ENCODE measurements at regions not wholly inside any gene's neighbourhood (a gene's known extent, or its start where the extent isn't known, plus 50 kb on each side); places are given as distances from the start of the nearest gene placed in this dataset.

DNA sequence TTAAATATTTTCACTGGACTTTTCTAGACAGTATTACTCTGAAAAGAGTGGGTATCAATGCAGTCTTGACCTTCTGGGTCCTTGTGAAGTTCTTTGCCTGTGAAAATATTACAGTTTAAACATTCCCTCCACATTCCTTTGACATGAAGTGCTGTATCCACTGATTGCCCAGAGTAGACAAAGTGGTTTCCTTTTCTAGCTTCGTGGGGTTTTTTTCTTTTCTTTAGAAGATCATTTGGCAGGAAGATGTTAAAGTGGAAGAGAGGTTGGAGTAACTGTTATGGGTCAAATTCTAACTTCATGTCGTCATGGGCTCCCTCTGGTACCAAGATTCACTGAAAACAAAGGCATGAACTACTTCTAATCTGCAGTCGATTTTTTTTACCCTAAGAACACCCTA, 496.9 kb downstream of the EPHA4 start:
- Mint-ChIP-seq H3K27ac (no peak overlapping the region), H3K4me3 (no peak overlapping the region), H3K36me3 (peaks cover 4% of the 10 kb centered on the region), H3K27me3 (no peaks in the 10 kb centered on the region), H3K9me3 (peaks cover 10 to 21% (median 20%) of the 10 kb centered on the region in 3 donors), H3K4me1 (peaks cover 0 to 3% (median 1%) of the 10 kb centered on the region in 3 donors)

DNA sequence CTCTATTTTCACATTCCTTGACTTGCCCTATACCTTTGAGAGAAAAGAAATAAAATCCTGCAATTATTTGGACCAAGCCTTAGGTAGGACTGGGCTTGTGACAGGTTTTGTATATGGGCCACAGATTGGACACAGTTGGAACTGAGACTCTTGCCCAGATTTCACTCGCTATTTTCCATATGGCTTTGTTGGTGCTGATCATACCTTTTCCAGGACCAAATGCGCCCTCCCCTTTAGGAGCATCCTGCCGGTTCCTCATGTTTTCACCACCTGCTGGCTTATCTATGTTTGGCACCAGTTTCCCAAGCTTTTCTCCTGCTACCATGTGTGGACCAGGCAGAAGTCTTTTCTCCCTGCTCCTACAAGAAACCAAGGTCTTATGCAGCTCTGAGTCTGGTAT, 494.9 kb downstream of the EPHA4 start:
- Mint-ChIP-seq H3K27ac (peak overlapping the region in 1 of 3 donors; percentile 36), H3K4me1 (peaks cover 0 to 3% (median 1%) of the 10 kb centered on the region in 3 donors), H3K9me3 (peaks cover 5 to 10% (median 7%) of the 10 kb centered on the region in 3 donors), H3K36me3 (peaks cover 4% of the 10 kb centered on the region), H3K27me3 (no peaks in the 10 kb centered on the region), H3K4me3 (peak overlapping the region in 1 of 4 donors; percentile 6)

DNA sequence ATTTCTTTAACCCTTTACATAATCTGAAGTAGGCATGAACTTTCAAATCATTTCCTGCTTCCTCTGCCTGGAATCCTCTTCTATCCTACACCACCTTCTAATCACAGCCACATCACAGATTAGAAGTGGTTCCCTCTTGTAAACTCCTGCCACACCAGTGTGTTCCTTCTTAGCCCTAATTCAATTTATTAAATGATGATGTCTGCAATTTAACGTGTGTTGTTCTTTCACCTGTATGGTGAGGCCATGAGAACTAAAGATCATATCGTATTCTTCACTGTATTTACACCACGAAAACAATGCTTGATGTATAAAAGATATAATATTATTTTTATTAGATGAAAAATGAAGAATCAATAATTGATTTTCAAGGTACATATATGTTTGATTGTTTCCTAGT, 494.3 kb downstream of the EPHA4 start:
- peaks cover 0 to 3% (median 1%) of the 10 kb centered on the region in 3 donors for H3K4me1 Mint-ChIP-seq
- H3K27ac Mint-ChIP-seq = no peak overlapping the region
- H3K27me3 Mint-ChIP-seq = no peaks in the 10 kb centered on the region
- H3K4me3 Mint-ChIP-seq = no peak overlapping the region
- peaks cover 4% of the 10 kb centered on the region for H3K36me3 Mint-ChIP-seq
- H3K9me3 Mint-ChIP-seq = peaks cover 1 to 9% (median 4%) of the 10 kb centered on the region in 3 donors

DNA sequence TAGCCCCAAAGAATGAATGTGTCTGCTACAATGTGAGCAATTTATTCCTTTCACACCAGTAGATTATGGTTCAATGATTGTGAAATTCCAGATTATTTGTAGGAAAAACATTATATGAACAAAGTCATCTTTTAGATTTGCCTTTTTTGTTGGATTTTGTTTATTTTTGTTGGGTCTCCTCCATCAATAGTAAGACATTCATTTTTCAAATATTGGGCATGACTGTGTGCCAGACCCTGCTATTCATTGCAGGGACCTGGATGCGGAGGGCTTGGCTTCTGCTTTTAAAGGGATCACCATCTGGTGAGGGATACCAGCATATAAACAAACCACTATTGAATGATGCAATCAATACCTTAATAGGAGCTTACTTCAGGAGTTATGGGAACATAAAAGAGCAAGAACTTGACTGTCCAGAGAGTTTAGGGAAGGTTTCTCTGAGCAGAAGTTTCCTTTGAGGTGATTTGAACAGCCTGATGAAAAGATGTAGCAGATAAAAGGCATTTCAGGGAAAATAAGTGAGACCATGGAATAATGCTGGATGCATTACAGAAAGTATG, 486.7 kb downstream of the EPHA4 start:
- Mint-ChIP-seq H3K27ac (no peak overlapping the region), H3K9me3 (no peaks in the 10 kb centered on the region), H3K4me1 (no peaks in the 10 kb centered on the region), H3K36me3 (no peaks in the 10 kb centered on the region), H3K4me3 (no peak overlapping the region), H3K27me3 (no peaks in the 10 kb centered on the region)

DNA sequence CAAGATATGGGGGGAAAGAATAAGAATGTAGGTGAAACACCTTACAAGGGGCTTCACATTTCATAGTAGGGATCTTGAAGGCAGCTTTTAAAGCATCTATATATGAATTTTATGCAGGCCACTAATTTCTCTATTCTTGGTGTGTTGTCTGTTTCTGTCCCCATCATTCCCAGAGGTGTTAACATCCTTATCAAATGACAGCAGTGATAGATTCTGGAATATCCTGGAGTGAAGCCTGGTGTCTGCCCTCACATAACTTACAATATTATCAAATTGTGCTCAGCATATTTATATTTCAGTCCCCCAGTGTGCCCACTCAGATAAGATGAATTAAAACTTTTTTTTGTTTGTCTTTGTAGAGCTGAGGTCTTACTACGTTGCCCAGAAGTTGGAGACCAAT, 486.2 kb downstream of the EPHA4 start:
- H3K4me3 Mint-ChIP-seq = no peak overlapping the region
- H3K4me1 Mint-ChIP-seq = no peaks in the 10 kb centered on the region
- peaks cover 0 to 1% (median 0%) of the 10 kb centered on the region in 3 donors for H3K9me3 Mint-ChIP-seq
- peaks cover 1% of the 10 kb centered on the region for H3K36me3 Mint-ChIP-seq
- peak overlapping the region in 1 of 3 donors; percentile 8 for H3K27ac Mint-ChIP-seq
- H3K27me3 Mint-ChIP-seq = no peaks in the 10 kb centered on the region

DNA sequence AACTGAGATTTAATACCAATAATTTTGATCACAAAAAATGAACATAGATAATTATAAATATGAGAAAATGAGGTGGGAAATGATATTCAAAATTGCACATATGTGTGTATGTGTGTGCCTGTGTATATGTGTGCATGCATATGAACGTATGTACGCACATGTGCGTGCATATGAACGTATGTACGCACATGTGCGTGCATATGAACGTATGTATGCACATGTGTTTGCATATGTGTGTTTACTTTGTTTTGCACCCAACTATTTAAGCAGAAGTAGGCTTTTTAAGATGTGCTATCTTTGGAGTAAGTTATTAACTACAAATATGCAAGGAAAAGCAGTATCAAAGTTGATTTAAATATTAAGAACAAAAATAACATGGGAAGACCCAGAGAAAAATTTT, 484.3 kb downstream of the EPHA4 start:
- H3K4me3 Mint-ChIP-seq = no peak overlapping the region
- no peak overlapping the region for H3K27ac Mint-ChIP-seq
- no peaks in the 10 kb centered on the region for H3K4me1 Mint-ChIP-seq
- no peaks in the 10 kb centered on the region for H3K27me3 Mint-ChIP-seq
- H3K36me3 Mint-ChIP-seq = peaks cover 4% of the 10 kb centered on the region
- peaks cover 0 to 6% (median 0%) of the 10 kb centered on the region in 3 donors for H3K9me3 Mint-ChIP-seq

DNA sequence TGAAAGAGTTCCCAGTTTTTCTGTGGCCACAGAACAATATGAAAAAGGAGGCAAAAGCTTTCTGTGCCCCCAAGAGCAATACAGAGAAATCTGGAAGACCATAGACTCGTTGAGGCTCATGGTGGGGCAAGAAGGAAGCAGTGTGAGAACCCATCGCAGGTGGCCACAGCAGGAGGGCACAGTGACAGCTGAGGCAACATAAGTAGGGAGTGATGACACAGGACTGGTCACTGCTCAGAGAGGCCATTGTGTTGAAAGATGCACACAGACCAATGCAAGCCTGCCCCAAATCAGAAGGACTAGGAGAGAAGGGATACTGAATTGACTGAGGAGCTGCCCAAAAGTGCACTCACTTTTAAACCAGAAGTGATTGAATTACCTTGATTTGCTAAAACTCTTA, 483.6 kb downstream of the EPHA4 start:
- Mint-ChIP-seq H3K36me3 (peaks cover 4% of the 10 kb centered on the region), H3K27me3 (no peaks in the 10 kb centered on the region), H3K9me3 (peaks cover 0 to 6% (median 0%) of the 10 kb centered on the region in 3 donors), H3K4me3 (no peak overlapping the region), H3K4me1 (no peaks in the 10 kb centered on the region), H3K27ac (no peak overlapping the region)

DNA sequence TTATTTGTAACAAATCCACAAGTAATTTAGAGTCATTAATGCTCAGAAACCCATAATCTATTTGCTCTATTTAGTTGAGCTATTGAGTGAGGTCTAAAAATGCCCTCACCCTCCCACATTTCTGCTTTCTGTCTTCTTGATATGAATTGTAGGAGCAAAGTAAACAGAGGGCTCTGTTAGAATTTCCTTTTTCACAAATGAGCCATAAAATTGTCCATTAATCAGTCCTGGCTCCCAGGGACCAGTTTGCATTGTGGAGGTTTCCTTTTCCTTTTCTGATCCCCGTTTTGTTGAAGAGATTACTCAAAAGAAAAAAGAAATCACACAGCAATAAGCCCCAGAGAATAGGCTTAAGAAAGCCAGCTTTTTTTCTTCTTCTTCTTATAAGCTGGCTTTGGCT, 476.7 kb downstream of the EPHA4 start:
- H3K9me3 Mint-ChIP-seq = peaks cover 0 to 6% (median 0%) of the 10 kb centered on the region in 3 donors
- no peaks in the 10 kb centered on the region for H3K4me1 Mint-ChIP-seq
- H3K27me3 Mint-ChIP-seq = no peaks in the 10 kb centered on the region
- H3K4me3 Mint-ChIP-seq = no peak overlapping the region
- H3K27ac Mint-ChIP-seq = no peak overlapping the region
- peaks cover 4% of the 10 kb centered on the region for H3K36me3 Mint-ChIP-seq

DNA sequence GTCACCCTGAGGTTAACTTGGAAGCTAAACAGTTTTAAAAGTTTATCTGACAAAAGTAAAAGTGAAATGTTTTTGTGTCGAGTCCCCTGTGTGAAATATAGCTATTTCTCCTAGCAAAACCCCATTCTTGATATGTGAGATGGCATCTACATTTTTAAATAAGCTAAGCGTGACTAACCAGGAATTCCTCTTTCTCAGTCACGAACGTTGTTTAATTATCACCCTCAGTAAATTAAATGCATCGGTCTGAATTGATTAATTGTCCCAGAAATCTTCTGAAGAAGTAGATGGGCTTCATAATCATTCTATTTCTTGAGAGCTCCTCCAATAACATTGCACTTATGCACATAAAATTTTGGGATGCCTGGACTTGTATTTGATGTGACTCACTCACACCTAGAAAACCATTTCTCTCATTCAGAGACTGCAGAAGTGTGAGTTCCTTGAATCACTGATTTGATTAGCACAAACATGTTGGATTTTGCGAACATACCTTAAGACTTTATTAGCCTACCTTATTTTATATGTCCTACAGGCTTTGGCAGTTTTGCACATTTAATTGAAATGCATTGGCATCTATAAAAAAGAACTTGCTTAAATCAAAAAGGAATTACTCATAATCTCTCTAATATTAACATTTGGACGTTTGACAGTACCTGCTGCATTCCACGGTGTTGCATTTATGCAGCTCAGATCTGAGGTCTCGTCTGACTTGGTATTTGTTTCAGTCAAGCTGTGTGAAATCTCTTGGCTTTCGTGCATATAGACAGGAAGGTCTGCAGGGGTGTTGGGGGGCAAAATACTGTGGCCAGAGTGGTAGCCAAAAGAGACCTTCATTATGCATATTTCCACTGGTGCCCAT, 475.2 kb downstream of the EPHA4 start:
- Mint-ChIP-seq H3K27me3 (no peaks in the 10 kb centered on the region), H3K36me3 (no peaks in the 10 kb centered on the region), H3K4me1 (no peaks in the 10 kb centered on the region), H3K27ac (no peak overlapping the region), H3K4me3 (no peak overlapping the region), H3K9me3 (no peaks in the 10 kb centered on the region)

DNA sequence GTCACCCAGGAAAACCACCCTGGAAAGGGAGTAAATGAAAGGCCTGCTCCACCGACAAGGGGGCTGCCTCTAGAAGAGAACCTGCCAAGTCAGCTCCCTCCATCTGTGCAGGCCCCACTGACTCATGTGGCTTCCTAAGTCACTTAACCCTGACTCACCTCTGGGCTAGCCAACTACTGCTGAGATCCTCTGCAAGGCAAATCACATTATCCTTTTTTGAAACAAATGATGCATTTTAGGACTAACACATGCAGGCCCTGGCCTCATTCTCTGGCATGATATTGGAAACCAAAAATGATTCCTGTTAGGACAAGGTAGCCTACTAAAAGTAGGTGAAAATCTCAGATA, 474.6 kb downstream of the EPHA4 start:
- Mint-ChIP-seq H3K9me3 (no peaks in the 10 kb centered on the region), H3K4me3 (no peak overlapping the region), H3K4me1 (no peaks in the 10 kb centered on the region), H3K27me3 (no peaks in the 10 kb centered on the region), H3K36me3 (no peaks in the 10 kb centered on the region), H3K27ac (no peak overlapping the region)

DNA sequence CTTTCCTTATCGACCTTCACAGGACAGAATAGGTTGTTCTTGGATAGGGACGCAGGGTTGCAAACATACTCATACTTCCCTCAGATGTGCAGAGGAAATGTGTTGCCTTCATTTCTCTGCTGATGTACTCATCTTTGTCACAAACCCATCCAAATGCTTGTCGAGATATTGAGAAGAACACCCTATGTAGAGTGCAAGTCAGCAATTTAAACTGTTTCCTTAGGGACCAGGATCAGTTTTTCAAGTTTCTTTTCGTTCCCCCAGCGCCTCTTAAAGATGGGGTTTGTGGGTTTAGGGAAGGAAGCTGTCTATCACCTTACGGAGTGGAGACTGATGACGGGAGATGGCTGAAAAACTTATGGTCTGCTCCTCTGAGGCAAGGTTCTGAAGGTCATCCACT, 474.2 kb downstream of the EPHA4 start:
- no peaks in the 10 kb centered on the region for H3K4me1 Mint-ChIP-seq
- H3K27ac Mint-ChIP-seq = no peak overlapping the region
- H3K4me3 Mint-ChIP-seq = no peak overlapping the region
- no peaks in the 10 kb centered on the region for H3K27me3 Mint-ChIP-seq
- H3K36me3 Mint-ChIP-seq = no peaks in the 10 kb centered on the region
- no peaks in the 10 kb centered on the region for H3K9me3 Mint-ChIP-seq

DNA sequence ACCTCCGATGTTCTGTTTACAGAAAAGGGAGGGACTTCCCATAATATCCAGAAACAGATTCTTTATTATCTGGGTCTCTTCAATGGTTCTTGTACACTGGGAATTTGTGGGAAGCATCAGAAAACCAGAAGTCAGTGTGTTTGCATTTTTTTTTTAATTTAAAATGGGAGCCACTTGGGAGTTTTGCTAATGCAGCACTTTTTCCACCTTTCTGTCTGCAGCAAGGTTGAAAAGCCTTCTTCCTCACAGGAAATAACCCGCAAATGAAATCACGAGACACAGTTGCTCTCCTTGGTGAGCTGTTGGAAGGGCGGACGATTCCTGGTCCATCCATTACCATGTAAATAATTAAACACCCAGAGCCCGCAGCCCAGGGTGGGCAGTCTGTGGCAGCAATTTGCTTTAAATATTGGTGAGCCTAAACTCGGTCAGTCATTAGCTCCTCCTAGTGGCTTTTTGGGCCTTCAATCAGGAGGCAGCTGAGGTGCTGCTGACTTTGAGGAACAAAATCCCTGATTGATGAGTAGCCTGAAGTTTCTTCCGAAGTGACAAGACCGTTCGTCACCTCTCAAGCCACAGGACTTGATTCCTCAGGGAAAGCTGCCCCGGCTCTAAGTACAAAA, 471.5 kb downstream of the EPHA4 start:
- Mint-ChIP-seq H3K27me3 (peaks cover 3% of the 10 kb centered on the region), H3K27ac (no peak overlapping the region), H3K4me1 (peaks cover 0 to 2% (median 0%) of the 10 kb centered on the region in 3 donors), H3K36me3 (no peaks in the 10 kb centered on the region), H3K9me3 (no peaks in the 10 kb centered on the region), H3K4me3 (no peak overlapping the region)

DNA sequence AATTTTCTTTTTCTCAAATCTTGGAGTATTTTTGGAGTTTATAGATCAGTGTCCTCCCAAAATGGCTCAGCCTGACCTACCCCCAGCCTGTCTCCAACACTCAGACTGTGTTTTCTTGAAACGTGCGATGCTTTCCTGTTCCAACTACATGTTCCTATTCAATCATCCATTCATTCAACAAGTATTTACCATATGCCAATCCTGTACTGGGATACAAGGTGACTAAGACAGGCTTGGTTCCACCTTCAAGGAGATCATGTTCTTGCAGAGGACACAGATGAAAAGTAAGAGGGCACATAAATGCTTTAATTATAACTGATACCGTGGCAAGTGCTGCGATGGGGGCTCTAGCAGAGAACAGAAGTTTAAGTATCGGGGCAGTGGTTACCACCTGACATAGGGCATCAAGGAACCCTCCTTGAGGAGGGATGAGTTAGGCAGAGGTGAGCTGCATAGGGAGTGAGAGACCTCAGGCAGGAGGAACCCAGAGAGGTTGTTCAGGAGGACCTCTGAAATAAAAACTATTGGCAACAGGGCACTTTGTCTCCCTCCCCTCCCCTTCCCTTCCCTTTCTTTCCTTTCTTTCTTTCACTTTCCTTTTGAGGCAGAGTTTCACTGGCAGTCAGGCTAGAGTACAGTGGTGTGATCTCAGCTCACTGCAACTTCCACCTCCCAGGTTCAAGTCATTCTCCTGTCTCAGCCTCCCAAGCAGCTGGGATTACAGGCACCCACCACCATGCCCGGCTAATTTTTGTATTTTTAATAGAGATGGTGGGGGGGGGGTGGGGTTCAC, 469.0 kb downstream of the EPHA4 start:
- Mint-ChIP-seq H3K27ac (no peak overlapping the region), H3K36me3 (no peaks in the 10 kb centered on the region), H3K4me3 (no peak overlapping the region), H3K9me3 (no peaks in the 10 kb centered on the region), H3K4me1 (peaks cover 0 to 2% (median 0%) of the 10 kb centered on the region in 3 donors), H3K27me3 (peaks cover 3% of the 10 kb centered on the region)

DNA sequence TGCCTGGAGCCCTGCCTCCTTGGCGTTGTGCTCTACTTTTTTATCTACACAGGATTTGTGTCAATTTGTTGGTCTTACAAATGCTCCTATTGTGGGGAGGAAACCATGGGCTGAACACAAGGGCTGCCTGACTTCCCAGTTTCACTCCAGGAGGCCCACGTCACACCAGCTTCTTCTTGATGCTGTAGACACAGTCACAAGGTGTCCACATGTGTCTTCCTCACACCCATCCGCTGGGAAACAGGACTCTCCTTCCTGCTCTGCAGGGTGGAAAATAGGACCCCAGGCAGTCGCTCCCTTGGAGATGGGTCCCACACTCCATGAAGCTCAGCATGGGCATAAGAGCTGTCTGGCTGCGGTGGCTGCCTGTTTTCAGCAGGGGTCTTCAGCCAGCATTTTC, 468.2 kb downstream of the EPHA4 start:
- no peaks in the 10 kb centered on the region for H3K9me3 Mint-ChIP-seq
- peaks cover 3% of the 10 kb centered on the region for H3K27me3 Mint-ChIP-seq
- H3K27ac Mint-ChIP-seq = no peak overlapping the region

DNA sequence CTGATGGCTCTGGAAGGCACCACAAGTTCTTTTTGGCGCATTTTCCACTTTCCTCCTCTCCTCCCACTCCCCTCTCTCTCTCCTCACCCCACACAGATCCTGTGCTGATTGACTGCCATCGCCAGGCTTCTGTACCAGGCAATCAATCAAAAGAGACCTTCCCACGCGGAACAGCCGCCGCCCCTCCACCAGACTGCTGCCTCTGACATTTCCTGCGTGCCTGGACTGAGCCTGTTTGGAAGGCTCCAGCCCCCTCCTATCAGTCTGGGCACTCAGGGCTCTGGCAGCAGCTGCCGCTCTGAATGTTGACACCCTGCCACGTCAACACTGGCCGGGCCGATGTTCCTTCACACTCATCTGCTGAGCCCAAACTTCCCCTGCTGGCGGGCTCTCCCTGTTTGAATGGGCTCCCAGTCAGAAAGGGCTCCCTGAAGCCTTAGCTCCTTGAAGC, 467.7 kb downstream of the EPHA4 start:
- no peak overlapping the region for H3K4me3 Mint-ChIP-seq

More for the DNA sequence above, 468.2 kb downstream of the EPHA4 start:
- Mint-ChIP-seq H3K36me3 (no peaks in the 10 kb centered on the region), H3K4me1 (peaks cover 0 to 2% (median 0%) of the 10 kb centered on the region in 3 donors), H3K4me3 (no peak overlapping the region)

More for the DNA sequence above, 467.7 kb downstream of the EPHA4 start:
- Mint-ChIP-seq H3K27ac (no peak overlapping the region), H3K9me3 (no peaks in the 10 kb centered on the region), H3K36me3 (no peaks in the 10 kb centered on the region), H3K27me3 (peaks cover 3% of the 10 kb centered on the region), H3K4me1 (peaks cover 0 to 2% (median 0%) of the 10 kb centered on the region in 3 donors)
